Endodermal cell (in vitro differentiated cells): ENCODE measurements at regions not wholly inside any gene's neighbourhood (a gene's known extent, or its start where the extent isn't known, plus 50 kb on each side); places are given as distances from the start of the nearest gene placed in this dataset.
"Not testable (repeated sequence)": the region's sequence is repeated elsewhere in the genome, so short reads cannot be mapped to it uniquely, and the experiment has no call there.

Experiments used
- DNase-seq: peaks from one replicate; pipeline ENCODE4 v3.0.0-alpha.2; 2017
- H3K27ac ChIP-seq: 2 replicates; pipeline ENCODE4 v1.5.1; 2013; ENCODE audit warnings: mild to moderate bottlenecking, low read depth, low read length, moderate library complexity
- H3K27me3 ChIP-seq: 2 replicates; pipeline ENCODE4 v1.6.1; 2013; ENCODE audit warnings: mild to moderate bottlenecking, low read length, moderate library complexity; ENCODE audit not compliant: insufficient read depth, control insufficient read depth, poor library complexity, severe bottlenecking
- H3K36me3 ChIP-seq: 2 replicates; pipeline ENCODE4 v1.7.0; 2013; ENCODE audit warnings: mild to moderate bottlenecking, low read length, moderate library complexity; ENCODE audit not compliant: control insufficient read depth, insufficient read depth
- H3K4me1 ChIP-seq: one replicate; pipeline ENCODE4 v1.7.0; 2013; ENCODE audit warnings: low read length; ENCODE audit not compliant: control insufficient read depth, insufficient read depth
- H3K4me3 ChIP-seq: 2 replicates; pipeline ENCODE4 v1.5.1; 2013; ENCODE audit warnings: mild to moderate bottlenecking, low read length, moderate library complexity
- H3K9ac ChIP-seq: 2 replicates; pipeline ENCODE4 v1.6.1; 2013; ENCODE audit warnings: mild to moderate bottlenecking, low read length, moderate library complexity; ENCODE audit not compliant: poor library complexity, severe bottlenecking; ENCODE audit errors: extremely low read depth
- H3K9me3 ChIP-seq: 2 replicates; pipeline ENCODE4 v1.6.1; 2013; ENCODE audit warnings: mild to moderate bottlenecking, low read length, moderate library complexity; ENCODE audit not compliant: control insufficient read depth
- H3K27ac Mint-ChIP-seq: 2 replicates; pipeline ENCODE4 v1.8.0; 2020; ENCODE audit warnings: mixed read lengths
- H3K27me3 Mint-ChIP-seq: 2 replicates; pipeline ENCODE4 v1.8.0; 2021; ENCODE audit warnings: mild to moderate bottlenecking, mixed read lengths; ENCODE audit not compliant: insufficient read depth
- H3K36me3 Mint-ChIP-seq: 2 replicates; pipeline ENCODE4 v1.8.0; 2020; ENCODE audit warnings: low read depth, mixed read lengths
- H3K4me1 Mint-ChIP-seq: 2 replicates; pipeline ENCODE4 v1.8.0; 2020; ENCODE audit warnings: mixed read lengths
- H3K4me3 Mint-ChIP-seq: 2 replicates; pipeline ENCODE4 v1.8.0; 2020; ENCODE audit warnings: mild to moderate bottlenecking, moderate library complexity, mixed read lengths
- H3K9me3 Mint-ChIP-seq: 2 replicates; pipeline ENCODE4 v1.8.0; 2020; ENCODE audit warnings: mild to moderate bottlenecking, mixed read lengths
- WGBS, 2 experiments: methylation state at CpG; one replicate each; pipeline versions ENCODE4 v1.1.5 to v1.1.7; 2013; ENCODE audit warnings: missing lambda C conversion rate in 2 of 2, mixed read lengths in 1 of 2; ENCODE audit not compliant: insufficient coverage in 1 of 2, insufficient read length in 1 of 2; 5-methylcytosine and 5-hydroxymethylcytosine counted together
- TF ChIP-seq, protein P1 (sequence below): fragments of 200-600 bp; sonication (generic); conservative IDR thresholded peaks from 2 replicates; pipeline ENCODE4 v1.5.0; 2021; ENCODE audit warnings: antibody characterized with exemption, mild to moderate bottlenecking

- no peak overlapping the region for H3K27ac Mint-ChIP-seq
- H3K9me3 Mint-ChIP-seq = no peaks in the 10 kb centered on the region
- 72 to 78% methylated on average over 6 to 13 of the region's 13 CpGs for WGBS, 2 experiments
- Histone ChIP-seq H3K36me3 (no peaks in the 10 kb centered on the region), H3K9ac (no peak overlapping the region), H3K4me1 (no peaks in the 10 kb centered on the region), H3K27me3 (no peaks in the 10 kb centered on the region), H3K9me3 (no peaks in the 10 kb centered on the region), H3K27ac (no peak overlapping the region), H3K4me3 (no peak overlapping the region)
- DNase-seq = no peak
- TF ChIP-seq, protein P1, sequence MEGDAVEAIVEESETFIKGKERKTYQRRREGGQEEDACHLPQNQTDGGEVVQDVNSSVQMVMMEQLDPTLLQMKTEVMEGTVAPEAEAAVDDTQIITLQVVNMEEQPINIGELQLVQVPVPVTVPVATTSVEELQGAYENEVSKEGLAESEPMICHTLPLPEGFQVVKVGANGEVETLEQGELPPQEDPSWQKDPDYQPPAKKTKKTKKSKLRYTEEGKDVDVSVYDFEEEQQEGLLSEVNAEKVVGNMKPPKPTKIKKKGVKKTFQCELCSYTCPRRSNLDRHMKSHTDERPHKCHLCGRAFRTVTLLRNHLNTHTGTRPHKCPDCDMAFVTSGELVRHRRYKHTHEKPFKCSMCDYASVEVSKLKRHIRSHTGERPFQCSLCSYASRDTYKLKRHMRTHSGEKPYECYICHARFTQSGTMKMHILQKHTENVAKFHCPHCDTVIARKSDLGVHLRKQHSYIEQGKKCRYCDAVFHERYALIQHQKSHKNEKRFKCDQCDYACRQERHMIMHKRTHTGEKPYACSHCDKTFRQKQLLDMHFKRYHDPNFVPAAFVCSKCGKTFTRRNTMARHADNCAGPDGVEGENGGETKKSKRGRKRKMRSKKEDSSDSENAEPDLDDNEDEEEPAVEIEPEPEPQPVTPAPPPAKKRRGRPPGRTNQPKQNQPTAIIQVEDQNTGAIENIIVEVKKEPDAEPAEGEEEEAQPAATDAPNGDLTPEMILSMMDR = no peak
- H3K4me1 Mint-ChIP-seq = peaks cover 3% of the 10 kb centered on the region
- H3K27me3 Mint-ChIP-seq = no peaks in the 10 kb centered on the region
- no peak overlapping the region for H3K4me3 Mint-ChIP-seq
- no peaks in the 10 kb centered on the region for H3K36me3 Mint-ChIP-seq
Measured at GRCh38 chr6:137811121-137811915, 55.7 kb upstream of the TNFAIP3 start.

DNA sequence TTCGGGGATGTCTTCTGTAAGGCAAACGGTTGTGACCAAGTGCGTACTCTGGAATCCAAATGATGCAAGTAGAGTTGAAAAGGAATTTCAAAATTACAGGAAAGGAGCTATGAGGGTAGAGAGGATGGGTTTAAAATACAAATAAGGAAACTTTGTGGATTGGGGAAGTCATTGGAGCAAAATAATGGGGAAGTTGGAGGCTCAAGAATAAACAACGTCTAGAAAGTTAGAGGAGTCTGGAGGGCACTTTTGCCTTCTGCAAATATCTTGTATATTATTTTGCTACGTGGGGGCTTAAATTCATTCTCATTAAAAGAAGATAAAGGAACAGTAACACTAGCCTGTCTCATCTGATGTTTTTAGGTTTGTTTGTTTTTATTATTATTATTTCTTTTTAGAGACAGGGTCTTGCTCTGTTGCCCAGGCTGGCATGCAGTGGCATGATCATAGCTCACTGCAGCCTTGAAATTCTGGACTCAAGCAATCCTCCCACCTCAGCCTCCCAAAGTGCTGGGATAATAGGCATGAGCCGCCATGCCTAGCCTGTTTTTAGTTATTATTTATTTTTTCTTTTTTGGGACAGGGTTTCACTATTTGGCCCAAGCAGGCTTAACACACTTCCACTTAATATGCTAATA, 55.0 kb upstream of the TNFAIP3 start:
- Histone ChIP-seq H3K27ac (no peak overlapping the region), H3K36me3 (no peaks in the 10 kb centered on the region), H3K4me1 (no peaks in the 10 kb centered on the region), H3K9me3 (no peaks in the 10 kb centered on the region), H3K9ac (no peak overlapping the region), H3K4me3 (no peak overlapping the region), H3K27me3 (no peaks in the 10 kb centered on the region)
- no peaks in the 10 kb centered on the region for H3K36me3 Mint-ChIP-seq
- H3K4me3 Mint-ChIP-seq = no peak overlapping the region
- TF ChIP-seq, protein P1 = no peak
- H3K27me3 Mint-ChIP-seq = no peaks in the 10 kb centered on the region
- WGBS, 2 experiments = 86 to 96% methylated on average over 5 to 6 of the region's 6 CpGs
- H3K4me1 Mint-ChIP-seq = peaks cover 3% of the 10 kb centered on the region
- H3K27ac Mint-ChIP-seq = no peak overlapping the region
- no peak for DNase-seq
- H3K9me3 Mint-ChIP-seq = no peaks in the 10 kb centered on the region

GRCh38 chr6:137813308-137813970, 53.6 kb upstream of the TNFAIP3 start:
- WGBS, 2 experiments = 98 to 100% methylated on average over 2 to 4 of the region's 4 CpGs
- no peaks in the 10 kb centered on the region for H3K9me3 Mint-ChIP-seq
- H3K9me3 ChIP-seq = no peaks in the 10 kb centered on the region
- no peaks in the 10 kb centered on the region for H3K27me3 ChIP-seq
- H3K9ac ChIP-seq = no peak overlapping the region
- peaks cover 3% of the 10 kb centered on the region for H3K4me1 Mint-ChIP-seq
- no peaks in the 10 kb centered on the region for H3K4me1 ChIP-seq
- no peak overlapping the region for H3K27ac ChIP-seq
- no peaks in the 10 kb centered on the region for H3K36me3 ChIP-seq
- H3K4me3 ChIP-seq = no peak overlapping the region
- no peaks in the 10 kb centered on the region for H3K36me3 Mint-ChIP-seq
- no peak overlapping the region for H3K27ac Mint-ChIP-seq
- TF ChIP-seq, protein P1 = no peak
- no peaks in the 10 kb centered on the region for H3K27me3 Mint-ChIP-seq
- H3K4me3 Mint-ChIP-seq = no peak overlapping the region
- no peak for DNase-seq

DNA sequence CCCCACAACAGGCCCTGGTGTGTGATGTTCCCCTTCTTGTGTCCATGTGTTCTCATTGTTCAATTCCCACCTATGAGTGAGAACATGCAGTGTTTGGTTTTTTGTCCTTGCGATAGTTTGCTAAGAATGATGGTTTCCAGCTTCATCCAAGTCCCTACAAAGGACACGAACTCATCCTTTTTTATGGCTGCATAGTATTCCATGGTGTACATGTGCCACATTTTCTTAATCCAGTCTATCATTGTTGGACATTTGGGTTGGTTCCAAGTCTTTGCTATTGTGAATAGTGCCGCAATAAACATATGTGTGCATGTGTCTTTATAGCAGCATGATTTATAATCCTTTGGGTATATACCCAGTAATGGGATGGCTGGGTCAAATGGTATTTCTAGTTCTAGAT, 53.0 kb upstream of the TNFAIP3 start:
- not testable (repeated sequence) for H3K27me3 ChIP-seq, H3K27ac Mint-ChIP-seq, H3K4me3 Mint-ChIP-seq, H3K27ac ChIP-seq, H3K27me3 Mint-ChIP-seq, H3K4me1 ChIP-seq, H3K4me3 ChIP-seq, H3K9ac ChIP-seq, H3K36me3 ChIP-seq, H3K36me3 Mint-ChIP-seq, H3K9me3 ChIP-seq, H3K9me3 Mint-ChIP-seq, H3K4me1 Mint-ChIP-seq, DNase-seq
- no CpG with 5 or more reads among the region's 3 CpGs for WGBS, 2 experiments
